ENCODE measurements at regions not wholly inside any gene's neighbourhood (a gene's known extent, or its start where the extent isn't known, plus 50 kb on each side); places are given as distances from the start of the nearest gene placed in this dataset.
A peak's percentile ranks its signal among the peaks of the same experiment; 100 is the strongest.

GRCh38 chr3:23748398-23749110 is 57.2 kb upstream of the UBE2E1 start:
- DNase-seq: peak; percentile 43

GRCh38 chr3:23749609-23750008 is 56.1 kb upstream of the UBE2E1 start:
- no peak for DNase-seq

- no peak for DNase-seq
These were observed 55.1 kb upstream of the UBE2E1 start for GRCh38 chr3:23750573-23751210.

GRCh38 chr3:23751212-23751723 is 54.5 kb upstream of the UBE2E1 start:
- no peak for DNase-seq

GRCh38 chr3:23752126-23752525 is 53.6 kb upstream of the UBE2E1 start:
- no peak for DNase-seq

- DNase-seq: no peak
These were observed 51.5 kb upstream of the UBE2E1 start for GRCh38 chr3:23754215-23754614.

Data from NCI-H146 (cell line).